ENCODE measurements at regions not wholly inside any gene's neighbourhood (a gene's known extent, or its start where the extent isn't known, plus 50 kb on each side); places are given as distances from the start of the nearest gene placed in this dataset.
A peak's percentile ranks its signal among the peaks of the same experiment; 100 is the strongest.
"Not testable (repeated sequence)": the region's sequence is repeated elsewhere in the genome, so short reads cannot be mapped to it uniquely, and the experiment has no call there.

DNA sequence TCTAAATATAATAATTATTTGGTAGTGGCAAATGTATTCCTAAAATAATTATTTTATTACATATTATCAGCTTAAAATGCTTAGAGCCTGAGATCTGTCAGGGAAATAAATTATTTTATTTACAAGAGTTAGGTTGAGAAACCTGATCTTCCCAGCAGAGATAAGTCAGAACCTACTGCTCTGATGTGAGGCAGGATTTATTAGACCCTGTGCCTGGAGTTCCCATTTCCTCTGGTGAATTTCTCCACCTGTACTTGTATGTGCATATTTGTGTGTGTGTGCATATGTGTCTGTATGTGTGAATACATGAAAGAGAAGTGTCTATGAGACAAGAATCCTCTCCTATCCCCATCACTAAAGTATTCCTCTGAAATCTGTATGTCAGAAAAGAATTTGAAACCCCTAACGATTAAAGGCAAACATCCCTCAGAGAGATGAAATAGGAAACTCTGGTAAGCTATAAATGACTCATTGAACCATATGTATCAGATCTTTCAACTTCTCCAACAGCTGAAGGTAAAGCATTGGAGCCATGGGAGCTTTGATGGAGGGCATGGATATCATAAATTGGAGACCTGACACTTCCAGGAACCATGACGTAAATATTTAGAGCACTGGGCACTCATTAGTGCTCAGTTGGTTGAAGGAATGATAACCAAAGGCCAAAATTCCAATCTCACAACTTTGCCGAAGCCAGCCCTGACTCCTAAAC lies 190.9 kb downstream of the XPNPEP1 start:
- DNase-seq (ENCODE audit: low spot score): no peak

DNA sequence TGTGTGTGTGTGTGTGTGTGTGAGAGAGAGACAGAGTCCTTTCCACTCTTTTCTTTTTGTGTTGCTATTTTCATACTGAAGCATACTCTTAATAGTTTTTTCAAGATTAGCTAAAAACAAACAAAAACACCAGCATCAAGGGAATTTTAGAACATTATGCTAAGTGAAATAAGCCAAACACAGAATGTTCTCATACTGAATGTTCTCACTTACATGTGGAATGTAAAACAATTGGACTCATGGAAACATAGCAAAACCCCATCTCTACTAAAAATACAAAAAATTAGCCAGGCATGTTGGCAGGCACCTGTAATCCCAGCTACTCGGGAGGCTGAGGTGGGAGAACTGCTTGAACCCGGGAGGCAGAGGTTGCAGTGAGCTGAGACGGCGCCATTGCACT lies 193.4 kb downstream of the XPNPEP1 start:
- not testable (repeated sequence) for DNase-seq (ENCODE audit: low spot score)

DNA sequence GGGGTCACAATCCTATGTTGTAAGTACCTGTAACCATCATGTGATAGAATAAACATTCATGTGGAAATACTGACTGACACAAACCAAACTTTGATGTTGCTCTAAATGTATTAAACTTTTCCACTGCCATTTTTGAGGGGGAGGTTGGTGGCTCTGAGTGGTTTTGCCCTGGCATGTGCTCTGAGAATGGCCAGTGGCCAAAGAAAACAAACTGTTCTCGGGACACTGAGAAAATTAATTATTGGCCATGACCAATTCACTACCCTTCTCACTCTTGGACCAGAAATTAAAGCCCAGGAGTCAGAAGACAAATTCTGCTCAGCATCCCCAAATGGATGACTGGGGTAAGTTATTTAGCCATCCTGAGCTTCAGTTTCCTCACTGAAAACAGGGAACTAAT lies 195.9 kb downstream of the XPNPEP1 start:
- DNase-seq (ENCODE audit: low spot score): no peak

DNA sequence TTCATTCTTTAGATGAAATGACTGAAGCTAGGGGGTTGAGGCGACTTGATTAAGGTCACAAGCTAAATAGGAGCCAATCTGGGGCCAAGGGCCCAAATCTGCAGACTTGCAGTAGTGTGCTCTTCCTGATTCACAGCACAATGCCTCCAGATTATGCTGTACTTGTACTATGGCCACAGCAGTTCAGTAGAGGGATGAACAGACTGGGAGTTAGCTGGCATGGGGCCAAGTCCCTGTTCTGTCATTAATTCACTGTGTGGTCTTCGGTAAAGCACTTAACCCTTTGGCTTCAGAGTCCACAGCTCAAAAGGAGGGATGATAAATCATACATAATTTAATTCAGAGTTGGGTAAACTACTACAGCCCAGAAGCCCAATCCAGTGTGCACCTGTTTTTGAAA lies 196.8 kb downstream of the XPNPEP1 start:
- DNase-seq (ENCODE audit: low spot score): no peak

DNA sequence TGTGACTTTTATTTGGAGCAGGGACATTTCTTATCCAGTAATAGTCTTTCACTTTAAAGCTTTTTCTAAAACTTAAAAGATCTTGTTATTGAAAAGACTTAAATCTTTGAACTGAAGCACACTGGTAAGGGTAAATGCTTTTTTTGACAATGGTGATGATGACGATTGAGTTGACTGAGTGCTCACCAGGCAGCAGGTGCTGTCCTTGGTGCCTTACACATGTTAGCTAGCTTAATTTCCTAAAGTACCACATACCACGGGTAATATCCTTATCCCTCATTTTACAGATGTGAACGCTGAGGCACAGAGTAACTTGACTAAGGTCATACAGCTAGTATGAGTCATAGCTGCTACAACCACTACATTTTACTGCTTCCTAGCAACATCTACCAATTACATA lies 200.0 kb downstream of the XPNPEP1 start:
- DNase-seq (ENCODE audit: low spot score): no peak

DNA sequence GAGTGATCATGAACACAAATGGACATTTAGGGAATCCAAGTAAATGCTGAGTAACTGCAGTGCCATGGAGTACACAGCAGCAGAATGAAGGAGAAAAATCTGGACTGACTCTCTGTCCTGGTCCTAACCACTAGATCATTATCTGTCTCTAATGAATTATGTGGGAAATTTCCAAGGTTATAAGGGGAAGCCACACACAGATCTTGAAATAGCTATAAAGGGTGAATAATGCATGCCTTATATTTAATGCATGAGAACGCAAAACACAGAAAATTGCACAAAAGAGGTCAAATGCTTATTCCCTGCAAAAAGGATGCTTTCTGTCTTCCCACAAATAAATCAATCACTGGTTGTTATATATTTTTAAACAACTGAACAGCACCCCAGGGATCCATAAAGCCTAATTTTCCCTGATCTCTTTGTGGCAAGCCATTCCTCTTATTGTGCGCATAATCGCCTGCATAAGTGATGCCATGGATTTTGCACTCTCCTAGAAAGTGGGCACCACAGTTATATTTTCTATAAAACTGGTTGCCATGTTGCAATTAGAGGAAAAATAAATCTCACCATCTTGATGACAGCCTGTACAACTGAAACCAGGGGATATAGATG lies 201.8 kb downstream of the XPNPEP1 start:
- DNase-seq (ENCODE audit: low spot score): no peak

DNA sequence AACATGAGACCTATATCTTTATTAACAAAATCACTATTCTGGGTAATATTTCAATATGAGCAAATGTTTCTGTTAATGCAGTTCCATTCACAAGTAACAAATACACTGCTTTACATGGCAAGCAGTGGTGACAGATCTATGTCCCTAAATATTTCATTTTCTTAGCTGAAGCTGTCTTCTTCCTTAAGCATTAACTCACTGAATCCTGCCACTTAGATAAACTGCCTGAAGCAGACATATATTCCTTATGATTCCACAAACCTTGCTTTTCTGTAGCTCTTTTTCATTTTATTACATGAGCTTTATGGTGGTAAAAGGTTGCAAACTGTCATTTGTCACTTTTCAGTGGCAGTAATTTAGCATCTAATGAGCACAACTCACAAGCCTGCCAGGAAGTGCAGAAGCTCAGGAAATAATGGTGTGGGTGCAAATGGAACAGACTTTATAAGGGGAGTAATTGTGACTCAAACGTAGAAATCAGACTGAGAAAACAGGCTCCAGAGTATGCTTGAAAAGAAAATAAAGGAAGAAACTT lies 217.2 kb downstream of the XPNPEP1 start:
- DNase-seq (ENCODE audit: low spot score): no peak

DNA sequence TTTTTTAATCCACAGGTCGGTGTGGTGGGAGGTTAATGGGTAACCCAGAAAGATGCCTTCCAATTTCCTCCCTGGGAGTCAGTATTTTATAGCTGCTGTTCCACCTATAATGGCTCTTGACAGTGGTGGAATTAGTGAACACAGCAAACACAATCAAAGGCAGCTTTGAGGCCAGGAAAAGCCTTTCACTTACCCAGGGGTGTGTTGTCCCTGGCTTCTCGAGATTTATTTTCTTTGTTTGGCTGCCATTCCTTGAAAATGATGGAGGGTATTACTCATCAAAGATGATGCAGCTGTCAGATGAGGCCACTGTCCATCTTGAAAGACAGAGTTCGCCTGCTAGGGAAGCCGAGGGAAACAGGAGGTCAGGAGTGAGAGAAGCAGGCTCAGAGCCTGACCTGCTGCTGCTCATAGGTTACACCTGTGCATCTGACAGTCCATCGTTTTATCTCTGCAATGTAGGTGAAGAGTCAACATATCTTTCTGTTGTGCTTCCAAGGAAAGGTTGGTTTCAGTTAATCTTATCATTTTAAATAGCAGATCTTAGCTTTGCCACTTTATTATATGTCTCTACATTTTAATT lies 221.6 kb downstream of the XPNPEP1 start:
- no peak for DNase-seq (ENCODE audit: low spot score)

DNA sequence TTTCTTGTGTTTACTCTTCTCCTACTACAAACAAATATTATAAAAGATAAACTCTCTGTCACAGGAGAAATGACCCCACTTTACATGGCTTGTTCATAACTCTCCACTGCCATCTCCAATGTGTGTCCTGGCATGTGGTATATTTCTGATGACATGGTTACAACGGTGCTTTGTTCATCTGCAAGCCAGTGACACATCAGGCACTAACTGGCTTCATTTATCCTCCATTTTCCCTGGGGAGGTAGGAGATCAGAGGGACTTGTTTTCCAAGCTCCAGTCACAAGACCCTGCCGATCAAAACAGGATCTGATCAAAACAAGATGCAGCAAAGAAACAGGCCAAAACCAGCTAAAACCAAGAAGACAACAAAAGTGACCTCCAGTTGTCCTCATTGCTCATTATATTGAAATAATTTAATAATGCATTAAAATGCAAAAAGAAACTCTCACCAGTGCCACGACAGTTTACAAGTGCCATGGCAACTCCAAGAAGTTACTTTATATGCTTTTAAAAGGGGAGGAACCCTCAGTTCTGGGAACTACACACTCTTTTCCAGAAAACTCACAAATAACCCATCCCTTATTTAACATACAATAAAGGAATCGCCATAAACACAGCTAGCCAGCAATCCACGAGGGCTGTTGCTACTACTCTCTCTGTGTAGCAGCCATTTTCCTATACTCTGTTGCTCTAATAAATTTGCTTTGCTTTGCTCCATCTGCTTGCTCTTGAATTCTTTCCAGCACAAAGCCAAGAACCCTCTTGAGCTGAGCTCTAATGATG lies 224.2 kb downstream of the XPNPEP1 start:
- no peak for DNase-seq (ENCODE audit: low spot score)

DNA sequence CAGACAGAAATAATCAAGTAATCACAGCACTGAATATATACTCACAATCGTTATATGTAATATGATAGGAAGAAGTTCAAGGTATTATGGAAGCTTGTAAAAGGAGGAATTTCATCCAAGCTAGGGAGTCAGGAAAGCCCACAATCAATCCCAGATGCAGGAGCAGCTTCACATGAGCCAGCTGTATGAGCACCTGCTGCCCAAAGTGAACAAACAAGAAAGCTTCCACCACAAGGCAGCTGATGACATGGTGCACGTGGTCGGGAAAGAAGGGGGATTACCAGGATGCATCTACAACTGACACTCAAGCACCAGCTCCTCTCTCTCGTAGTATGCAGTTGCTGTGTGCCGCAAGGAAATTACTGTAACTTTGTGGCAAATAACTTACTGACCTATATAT lies 225.2 kb downstream of the XPNPEP1 start:
- peak; percentile 30 for DNase-seq (ENCODE audit: low spot score)

DNA sequence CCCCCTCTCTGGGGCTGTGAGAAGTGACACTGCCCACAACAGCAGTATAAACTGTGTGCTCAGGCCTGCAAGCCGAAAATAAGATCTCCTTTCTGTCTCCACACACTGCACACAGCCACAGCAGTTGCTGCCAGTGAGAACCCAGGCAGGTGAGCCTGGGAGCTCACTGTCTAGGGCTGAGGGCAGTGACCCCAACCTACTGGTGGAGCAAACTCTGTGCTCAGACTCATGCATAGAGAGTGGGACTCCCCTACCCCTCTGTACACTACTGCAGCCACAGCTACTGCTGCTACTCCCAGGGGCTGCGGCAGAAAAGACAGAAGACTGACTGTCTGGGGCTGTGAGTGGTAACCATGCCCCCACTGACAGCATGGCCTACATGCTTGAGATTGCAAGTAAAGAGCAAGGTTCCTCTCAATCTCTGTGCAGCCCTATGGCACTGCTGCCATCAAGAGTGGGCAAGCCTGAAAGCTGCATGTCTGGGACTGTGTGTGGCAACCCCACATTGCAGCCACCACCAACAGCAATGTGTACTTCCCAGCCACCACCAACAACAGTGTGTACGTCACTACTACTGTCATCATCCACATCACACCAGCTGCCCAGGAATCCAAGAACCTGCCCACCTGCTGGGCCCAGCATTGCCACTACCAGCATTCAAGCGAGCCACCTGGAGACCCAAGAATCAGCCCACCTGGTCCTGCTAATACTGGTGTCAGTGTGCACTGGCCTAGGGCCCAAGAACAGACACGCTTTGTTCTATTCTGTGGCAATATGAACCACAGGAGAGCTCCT lies 226.1 kb downstream of the XPNPEP1 start:
- DNase-seq (ENCODE audit: low spot score): peak; percentile 35

DNA sequence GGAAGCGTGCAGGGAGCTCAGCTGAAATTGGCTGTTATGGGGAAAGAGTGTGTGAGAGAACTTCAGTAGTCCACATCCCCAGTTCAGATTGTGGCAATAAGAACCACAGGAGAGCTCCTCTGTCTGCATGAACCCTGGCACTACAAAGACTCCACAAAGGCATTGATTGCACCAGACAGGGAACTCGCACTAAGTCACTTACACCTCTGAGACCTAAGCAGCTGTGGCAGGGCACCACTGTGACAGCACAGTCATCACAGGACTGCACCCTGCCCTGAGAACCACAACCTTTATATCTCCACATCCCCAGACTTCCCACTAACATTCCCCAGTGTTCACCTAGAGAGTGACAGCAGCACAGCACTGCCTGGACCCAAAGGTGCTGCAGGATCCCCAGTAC lies 226.8 kb downstream of the XPNPEP1 start:
- no peak for DNase-seq (ENCODE audit: low spot score)

DNA sequence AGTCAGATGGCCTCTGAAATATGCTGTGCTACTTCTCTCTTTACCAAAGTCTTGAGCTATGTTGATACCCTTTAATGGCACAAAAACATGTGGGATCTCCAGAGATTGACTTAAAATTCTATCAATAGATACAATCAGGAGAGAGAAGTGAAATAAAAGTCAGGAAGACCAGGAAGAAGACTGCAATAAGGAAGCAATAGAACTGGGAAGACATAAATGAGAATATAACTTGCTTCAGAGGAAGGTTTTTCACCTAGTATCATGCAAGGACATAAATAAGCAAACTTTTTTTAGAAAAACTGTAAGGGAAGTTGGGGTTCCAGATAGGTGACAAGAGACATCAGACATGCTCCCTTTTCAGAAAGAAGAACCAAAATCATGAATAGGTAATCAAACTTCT lies 227.3 kb downstream of the XPNPEP1 start:
- no peak for DNase-seq (ENCODE audit: low spot score)

DNA sequence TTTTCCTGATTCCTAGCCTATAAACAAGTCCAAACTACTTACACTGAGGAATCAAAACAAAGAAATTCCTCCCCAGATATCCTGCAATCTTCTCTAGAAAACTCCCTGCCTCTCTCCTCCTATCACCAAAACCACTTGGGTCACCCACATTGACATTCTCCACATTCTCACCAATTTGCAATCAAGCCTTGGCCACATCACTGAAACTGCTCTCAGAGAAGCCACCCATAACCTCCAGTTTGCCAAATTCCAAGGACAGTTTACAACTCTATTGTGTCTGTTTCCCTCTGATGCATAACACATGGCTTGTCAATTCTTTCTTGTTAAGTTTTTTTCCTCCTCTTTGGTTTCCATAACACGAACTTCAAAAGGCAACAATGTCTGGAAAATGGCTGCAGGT lies 233.5 kb downstream of the XPNPEP1 start:
- DNase-seq (ENCODE audit: low spot score): peak; percentile 11

DNA sequence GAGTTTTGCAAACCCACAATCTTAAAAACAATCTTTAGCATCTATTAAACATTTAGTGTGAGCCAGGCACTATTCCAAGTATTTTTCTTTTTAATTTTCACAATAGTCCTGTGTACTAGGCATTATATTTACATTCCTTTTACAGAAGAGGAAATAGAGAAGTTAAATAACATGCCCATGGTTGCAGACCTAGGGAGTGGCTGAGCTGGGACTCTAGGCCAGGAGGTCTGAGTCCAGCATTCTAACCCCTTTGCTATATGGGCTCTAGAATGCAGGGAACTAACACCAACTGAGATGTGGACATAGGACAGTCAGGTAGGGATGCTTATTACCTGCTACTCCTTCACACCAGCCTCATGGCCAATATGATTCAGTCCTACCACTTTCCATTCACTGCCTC lies 243.8 kb downstream of the XPNPEP1 start:
- DNase-seq (ENCODE audit: low spot score): no peak

DNA sequence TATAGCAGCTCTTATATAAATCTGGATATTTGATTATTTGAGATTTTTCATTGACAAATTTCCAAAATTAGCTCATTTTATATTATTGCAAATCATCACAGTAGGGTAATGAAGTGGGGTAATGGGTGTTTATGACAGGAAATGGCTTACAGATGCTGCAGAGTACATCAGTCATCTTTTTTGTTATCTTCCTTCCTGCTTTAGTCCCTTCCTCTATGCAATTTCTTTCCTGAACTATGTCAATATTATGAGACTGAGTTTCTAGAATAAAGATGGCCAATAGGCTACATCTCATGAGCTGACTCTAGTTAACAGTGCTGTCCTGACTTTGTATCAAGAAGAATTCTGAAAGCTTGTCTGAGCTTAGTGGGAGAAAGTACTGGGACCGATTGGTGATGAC lies 244.5 kb downstream of the XPNPEP1 start:
- DNase-seq (ENCODE audit: low spot score): no peak

DNA sequence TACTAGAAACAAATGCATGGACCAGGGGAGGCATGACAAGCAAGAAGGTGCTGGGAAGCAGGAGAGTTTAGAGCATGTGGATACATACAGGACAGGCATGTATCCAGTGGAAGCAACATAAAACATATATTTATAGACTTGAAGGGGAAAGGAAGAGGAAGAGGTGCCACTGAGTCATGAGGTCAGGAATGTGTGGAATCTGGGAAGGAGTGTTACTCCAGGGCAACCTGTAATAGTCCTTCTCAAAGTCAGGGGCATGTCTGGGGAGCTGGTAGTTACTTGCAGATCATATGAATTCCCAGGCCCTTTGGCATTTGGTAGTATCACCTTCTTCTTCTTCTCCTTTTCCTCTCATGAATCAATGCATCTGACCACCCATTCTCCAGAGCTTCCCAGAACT lies 246.6 kb downstream of the XPNPEP1 start:
- DNase-seq (ENCODE audit: low spot score): peak; percentile 37

DNA sequence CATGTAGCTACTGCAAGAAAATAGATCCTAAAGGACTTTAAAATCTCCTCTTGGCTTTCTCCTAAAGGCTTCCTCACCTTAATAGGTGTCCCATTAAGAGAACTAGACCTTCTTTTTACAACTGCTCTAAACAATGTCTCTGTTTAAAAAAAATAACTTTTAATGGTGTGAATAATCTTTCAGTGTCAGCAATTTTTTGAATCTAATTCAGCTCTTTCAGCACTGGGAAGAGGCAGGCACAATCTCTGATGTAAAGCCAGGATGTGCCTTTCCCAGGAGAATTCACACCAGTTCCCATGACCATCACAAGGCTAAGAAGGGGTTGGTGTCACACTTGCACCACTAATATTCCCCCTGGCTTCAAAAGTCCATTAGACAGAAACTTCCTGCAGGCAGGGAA lies 254.6 kb downstream of the XPNPEP1 start:
- DNase-seq (ENCODE audit: low spot score): no peak

DNA sequence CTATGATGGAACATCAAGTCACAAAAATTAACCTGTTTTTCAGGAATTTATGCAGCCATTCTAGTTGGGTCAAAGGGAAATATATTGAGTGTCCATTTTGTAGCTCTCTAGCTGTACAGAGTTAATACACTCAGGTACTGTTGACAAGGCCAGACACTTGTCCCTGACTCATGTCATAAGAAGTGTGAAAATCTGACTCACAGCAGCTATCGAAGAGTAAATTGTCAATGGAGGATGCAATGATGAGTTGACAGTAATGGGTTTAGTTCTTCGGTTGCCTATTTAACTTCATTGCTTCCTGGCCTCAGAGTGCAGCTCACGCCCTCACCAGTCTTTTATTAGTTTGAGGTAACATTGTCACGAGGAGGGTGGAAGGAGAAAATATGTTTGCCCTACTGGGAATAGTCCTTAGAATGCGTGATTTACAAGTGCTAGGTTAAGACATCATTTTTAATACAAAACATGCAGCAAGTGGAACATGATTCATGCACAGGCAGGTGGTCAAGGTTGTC lies 255.1 kb downstream of the XPNPEP1 start:
- DNase-seq (ENCODE audit: low spot score): no peak

DNA sequence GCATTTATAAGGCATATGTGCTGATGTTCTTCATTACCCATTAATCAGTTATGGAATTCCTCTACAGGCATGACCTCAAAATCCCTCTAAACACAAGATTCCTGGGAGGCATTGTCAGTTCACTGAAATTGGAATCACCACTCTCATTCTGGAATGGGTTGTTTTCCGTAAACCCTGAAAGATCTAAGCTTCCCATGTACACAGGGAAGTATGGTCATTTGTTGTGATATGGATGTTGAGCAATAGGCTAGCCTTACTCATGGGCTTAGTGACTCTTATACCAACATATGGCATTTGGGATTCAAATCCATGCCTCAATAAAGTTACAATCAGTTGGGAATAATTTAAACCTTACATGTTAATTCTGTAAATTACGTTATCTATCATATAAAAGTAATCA lies 258.0 kb downstream of the XPNPEP1 start:
- DNase-seq (ENCODE audit: low spot score): no peak

DNA sequence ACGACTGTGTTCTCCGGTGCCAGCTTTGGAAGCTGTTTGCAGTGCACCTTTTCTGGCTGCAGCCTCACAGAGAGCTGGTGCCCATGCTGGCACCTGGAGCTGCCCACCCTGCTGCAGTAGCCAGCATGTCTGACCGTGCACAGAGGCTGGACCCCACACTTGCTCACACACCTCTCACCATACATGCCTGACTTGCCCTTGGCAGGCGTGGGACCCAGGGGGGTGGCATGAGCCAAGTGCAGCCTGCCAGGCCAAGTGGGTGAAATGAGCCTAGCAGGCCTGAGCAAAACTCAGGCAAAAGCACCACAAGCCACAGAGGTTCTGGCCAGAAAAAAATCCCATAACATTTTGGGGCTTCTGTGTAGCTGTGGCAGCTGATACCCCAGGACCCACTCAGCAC lies 258.8 kb downstream of the XPNPEP1 start:
- no peak for DNase-seq (ENCODE audit: low spot score)

DNA sequence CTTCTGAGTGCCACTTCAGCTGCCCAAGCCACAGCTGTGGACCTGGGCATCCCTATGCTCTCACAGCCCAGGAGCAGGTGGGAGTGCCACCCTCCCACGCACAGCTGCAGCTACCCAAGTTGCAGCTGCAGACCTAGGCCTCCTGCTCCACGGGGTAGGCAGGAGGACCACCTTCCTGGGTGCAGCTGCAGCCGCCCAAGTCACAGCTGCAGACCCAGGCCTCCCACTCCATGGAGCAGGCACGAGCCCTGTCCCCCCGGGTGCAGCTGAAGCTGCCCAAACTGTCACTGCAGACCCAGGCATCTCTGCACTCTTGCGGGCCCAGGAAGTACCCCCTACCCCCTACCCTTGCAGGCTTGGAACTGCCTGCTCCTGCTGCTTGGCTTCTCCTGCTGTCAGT lies 260.2 kb downstream of the XPNPEP1 start:
- DNase-seq (ENCODE audit: low spot score): no peak
